ENCODE measurements at regions not wholly inside any gene's neighbourhood (a gene's known extent, or its start where the extent isn't known, plus 50 kb on each side); places are given as distances from the start of the nearest gene placed in this dataset.
"Not testable (repeated sequence)": the region's sequence is repeated elsewhere in the genome, so short reads cannot be mapped to it uniquely, and the experiment has no call there.

DNA sequence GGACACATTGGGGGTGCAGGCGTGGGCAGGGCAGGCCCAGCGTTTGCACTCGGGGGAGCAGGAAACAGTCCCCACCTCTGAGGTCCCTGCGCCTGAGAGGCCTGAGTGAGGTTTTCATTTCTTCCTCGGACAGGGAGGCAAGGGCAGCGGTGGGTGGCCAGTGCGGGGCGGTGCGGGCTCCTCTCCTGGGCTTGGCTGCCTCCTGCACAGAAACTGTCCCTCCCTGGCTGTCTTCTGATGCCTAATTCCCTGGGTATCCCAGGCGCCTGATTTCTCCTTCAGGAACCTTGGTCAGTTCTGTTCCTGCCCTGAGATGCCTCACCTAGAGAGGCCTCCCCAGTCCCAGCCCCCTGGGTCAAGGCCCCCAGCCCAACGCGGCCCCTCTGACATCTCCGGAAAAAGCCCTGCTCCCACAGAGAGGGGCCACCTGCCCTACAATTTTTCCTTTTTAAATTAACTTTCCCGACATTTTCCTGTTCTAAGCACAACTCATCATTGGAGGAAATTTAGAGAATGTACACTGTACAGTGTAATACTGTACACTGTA is 260.3 kb downstream of the ADGRD1 start:
- no peak for DNase-seq (ENCODE audit: low spot score)

- DNase-seq (ENCODE audit: low spot score), result not testable (repeated sequence)
Observed at GRCh38 chr12:131214936-131215335, 261.2 kb downstream of the ADGRD1 start.

DNA sequence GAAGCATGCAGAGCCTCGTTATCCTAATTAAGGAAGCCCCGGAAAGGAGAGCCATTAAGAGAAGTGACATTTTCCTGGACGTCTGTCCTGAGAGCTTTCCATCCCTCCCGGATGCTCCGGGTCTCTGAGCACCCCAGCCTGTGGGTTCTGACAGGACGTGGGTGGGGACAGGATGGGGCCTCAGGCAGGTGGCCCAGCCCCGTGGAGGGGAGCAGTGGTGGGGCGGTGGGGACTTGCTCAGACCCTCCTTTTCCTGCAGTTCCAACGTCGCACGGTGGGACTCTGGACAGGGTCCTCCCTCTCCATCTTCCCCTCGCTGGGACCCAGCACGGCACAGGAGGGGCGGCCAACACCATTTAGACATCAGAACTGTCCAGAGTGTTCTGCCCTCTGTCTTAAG is 262.9 kb downstream of the ADGRD1 start:
- not testable (repeated sequence) for DNase-seq (ENCODE audit: low spot score)

DNA sequence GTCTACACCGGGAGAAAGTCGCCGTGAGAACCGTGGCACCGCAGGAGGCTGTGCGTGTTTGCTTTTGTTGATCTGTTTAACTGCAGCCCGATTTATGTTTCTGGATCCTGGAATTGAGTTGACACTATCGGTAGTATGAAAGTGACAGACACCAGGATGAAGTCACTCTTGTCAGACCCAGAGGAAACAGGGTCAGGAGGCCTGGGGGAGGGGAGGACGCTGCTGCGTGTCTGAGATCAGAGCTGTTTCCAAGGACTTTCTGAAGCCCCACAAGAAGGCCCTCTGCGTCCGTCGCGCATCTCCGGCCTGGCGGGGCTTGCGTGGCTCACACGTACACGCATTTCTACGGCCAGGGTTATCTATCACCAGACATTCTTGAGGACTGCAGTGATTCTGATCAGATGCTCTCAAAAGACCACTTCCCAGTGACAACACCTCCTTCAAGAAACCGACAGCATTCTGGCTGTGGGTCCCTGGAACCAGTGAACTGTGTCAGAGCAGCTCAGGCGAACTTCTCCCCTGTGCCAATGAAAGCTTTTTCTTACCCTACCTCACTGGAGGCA is 263.4 kb downstream of the ADGRD1 start:
- DNase-seq (ENCODE audit: low spot score), result no peak

DNA sequence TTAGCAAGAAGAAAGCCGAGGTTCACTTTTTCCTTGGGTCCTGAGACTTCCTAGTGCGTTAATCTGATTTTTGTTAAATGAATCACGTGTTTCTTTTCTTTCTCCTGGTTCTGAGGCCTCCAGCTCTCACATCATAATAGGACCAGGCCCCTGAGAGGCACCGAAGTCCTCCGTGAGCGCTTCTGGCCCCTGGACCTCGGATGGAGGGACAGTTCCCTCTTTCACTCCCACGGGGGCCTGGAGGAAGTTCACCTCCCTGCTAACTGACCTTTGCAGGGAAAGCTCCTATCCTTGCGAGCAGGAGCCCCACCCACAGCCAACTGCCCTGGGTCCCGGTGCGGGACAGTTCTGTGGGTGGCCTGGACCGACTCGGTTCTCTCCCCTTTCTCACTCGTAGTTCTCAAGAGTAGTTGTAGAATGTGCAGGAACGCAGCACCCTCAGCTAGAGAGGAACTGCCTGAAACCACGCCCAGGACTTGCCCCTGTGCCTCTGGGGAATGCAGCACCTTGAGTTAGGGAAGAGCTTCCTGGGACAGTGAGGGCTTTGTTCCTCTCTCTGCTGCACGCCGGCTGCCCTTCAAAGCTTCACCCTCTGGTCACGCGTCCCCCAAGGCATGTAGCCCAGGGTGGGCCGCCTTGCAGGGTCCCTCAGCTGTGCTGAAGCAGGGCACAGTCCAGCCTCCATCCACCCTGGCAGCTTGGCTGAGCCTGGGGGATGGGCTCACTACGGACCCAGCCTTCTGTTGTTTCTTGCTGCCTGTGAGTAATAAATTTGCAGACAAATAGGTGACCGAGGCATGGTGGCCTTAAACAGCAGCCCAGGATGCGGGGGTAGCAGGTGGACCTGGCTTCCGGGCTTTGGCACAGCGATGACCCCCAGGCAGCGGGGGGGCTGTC is 264.6 kb downstream of the ADGRD1 start:
- no peak for DNase-seq (ENCODE audit: low spot score)

GRCh38 chr12:131218923-131219669 is 265.4 kb downstream of the ADGRD1 start:
- DNase-seq (ENCODE audit: low spot score), result no peak

GRCh38 chr12:131219670-131220330 is 266.1 kb downstream of the ADGRD1 start:
- no peak for DNase-seq (ENCODE audit: low spot score)

DNA sequence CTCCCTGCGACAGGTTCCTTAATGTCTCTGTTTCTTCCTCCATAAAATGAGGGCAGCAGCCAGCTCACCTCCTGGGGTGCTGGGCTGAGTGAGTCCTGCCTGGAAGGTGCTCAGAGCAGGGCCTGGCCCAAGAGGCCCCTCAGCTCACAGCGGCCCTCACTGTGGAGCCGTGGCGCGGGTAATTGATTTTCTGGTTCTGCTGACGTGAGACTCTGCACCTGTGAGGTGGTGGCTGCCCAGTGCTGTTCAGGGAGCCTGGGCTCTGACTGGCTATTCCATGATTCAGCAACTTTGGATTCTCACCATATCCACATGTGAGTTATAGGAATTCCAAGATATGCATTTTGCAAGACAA is 266.6 kb downstream of the ADGRD1 start:
- DNase-seq (ENCODE audit: low spot score), result no peak

- no peak for DNase-seq (ENCODE audit: low spot score)
Observed at GRCh38 chr12:131221061-131221956, 267.6 kb downstream of the ADGRD1 start.

- DNase-seq (ENCODE audit: low spot score), result no peak
Observed at GRCh38 chr12:131221957-131222328, 268.2 kb downstream of the ADGRD1 start.

DNA sequence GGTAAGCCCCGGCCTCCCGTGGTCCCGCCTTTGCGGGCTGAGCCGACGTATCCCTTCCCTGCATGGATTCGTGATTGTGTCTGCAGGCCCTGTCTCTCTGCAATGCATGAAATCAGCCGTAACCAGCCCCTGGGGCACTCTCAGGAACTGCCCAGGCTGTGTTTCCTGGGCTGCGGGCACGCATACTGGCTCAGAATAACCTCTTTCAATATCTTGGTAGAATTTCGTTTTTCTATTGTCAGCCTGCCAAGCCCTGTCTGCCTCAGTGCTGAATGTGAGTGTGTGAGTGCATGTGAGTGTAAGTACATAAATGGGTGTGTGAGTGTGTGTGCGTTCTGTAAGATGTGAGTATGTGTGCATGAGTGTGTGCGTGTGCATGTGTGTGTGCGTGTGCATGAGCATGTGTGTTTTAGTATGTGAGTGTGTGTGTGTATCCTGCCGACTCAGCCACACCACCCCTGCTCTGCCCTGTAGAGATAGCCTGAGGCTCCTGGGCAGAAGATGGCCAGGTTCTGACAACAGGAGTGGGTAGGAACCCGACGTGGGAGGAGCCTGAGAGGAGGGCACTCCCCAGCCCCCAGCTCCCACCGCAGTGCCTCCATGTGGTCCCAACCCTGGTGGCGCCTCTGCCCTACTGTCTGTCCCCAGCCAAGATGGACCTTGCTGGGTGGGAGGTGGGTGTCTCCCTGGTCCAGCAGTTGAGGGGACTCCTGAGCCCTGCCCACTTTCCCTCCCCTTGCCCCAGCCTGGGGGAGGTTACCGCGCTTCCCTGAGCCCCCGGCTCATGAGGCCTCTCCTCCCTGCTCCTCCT is 268.8 kb downstream of the ADGRD1 start:
- DNase-seq (ENCODE audit: low spot score), result no peak

DNA sequence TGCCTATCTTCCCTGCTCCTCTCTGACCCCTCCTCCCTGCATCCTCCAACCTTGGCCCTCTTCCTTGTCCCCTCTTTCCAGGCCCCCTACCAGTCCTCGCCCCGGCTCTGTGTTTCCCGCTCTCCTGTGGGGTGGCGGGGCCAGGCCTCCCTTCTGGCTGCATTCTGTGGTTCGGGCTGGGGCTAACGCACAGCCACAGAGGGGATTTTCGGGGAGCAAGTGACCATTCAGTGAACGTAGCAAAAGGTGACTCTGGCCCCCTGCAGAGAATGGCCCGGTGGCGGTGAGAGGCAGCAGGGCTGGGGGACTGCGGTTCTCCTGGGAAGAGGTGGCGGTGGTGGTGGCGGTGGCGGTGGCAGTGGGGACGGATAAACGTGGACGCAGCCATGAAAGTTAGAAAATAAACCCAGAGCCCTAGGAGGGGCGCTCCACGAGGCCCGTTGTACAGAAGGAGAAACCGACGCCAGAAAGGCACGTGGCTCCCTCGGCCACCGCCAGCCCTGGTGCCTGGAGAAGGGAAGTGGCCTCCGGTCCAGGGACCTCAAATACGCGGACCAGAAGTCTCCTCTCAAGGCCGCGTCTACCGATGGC is 269.6 kb downstream of the ADGRD1 start:
- DNase-seq (ENCODE audit: low spot score), result no peak

GRCh38 chr12:131223791-131224225 is 270.1 kb downstream of the ADGRD1 start:
- no peak for DNase-seq (ENCODE audit: low spot score)

GRCh38 chr12:131224226-131225065 is 270.7 kb downstream of the ADGRD1 start:
- not testable (repeated sequence) for DNase-seq (ENCODE audit: low spot score)

DNA sequence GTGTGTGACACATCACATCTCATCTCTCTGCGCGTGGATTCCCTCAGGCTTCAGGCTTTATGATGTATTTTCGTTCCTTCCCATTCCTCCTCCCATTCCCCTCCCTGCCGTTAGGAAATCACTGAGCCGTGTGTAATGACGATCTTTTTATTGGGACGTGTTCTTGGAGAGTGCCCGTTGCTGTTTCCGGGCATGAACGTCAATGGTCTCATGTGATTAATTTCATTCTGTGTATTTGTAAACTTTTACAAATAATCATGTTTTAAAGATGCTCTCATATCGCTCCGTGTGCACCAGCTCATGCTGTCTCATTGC is 271.3 kb downstream of the ADGRD1 start:
- not testable (repeated sequence) for DNase-seq (ENCODE audit: low spot score)

- DNase-seq (ENCODE audit: low spot score), result no peak
Observed at GRCh38 chr12:131226345-131227265, 272.9 kb downstream of the ADGRD1 start.

DNA sequence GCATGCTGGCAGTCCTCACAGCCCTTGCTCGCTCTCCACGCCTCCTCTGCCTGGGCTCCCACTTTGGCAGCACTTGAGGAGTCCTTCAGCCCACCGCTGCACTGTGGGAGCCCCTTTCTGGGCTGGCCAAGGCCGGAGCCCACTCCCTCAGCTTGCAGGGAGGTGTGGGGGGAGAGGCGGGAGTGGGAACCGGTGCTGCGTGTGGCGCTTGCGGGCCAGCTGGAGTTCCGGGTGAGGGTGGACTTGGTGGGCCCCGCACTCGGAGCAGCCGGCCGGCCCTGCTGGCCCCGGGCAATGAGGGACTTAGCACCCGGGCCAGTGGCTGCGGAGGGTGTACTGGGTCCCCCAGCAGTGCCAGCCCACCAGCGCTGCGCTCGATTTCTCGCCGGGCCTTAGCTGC is 273.9 kb downstream of the ADGRD1 start:
- DNase-seq (ENCODE audit: low spot score), result not testable (repeated sequence)

DNA sequence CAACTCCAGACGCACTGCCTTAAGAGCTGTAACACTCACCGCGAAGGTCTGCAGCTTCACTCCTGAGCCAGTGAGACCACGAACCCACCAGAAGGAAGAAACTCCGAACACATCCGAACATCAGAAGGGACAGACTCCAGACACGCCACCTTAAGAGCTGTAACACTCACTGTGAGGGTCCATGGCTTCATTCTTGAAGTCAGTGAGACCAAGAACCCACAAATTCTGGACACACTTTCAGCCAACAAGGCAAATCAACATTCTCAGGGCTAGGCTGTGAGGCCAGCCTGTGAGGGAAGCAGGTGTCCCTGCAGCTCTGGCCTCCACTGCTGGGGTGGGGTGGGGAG is 275.3 kb downstream of the ADGRD1 start:
- DNase-seq (ENCODE audit: low spot score), result not testable (repeated sequence)

Data from mucosa of gallbladder (tissue), 1 donor.